Testis (tissue), 2 donors: ENCODE measurements at regions not wholly inside any gene's neighbourhood (a gene's known extent, or its start where the extent isn't known, plus 50 kb on each side); places are given as distances from the start of the nearest gene placed in this dataset.

ENCODE experiments used
- DNase-seq: peaks from one replicate; pipeline ENCODE4 v3.0.0-alpha.2; 2019
- H3K27ac ChIP-seq, 2 donors: fragments of 200-600 bp; sonication (generic); one replicate each; pipeline ENCODE4 v1.5.1; 2019
- H3K27me3 ChIP-seq: fragments of 200-600 bp; sonication (generic); one replicate; pipeline ENCODE4 v1.5.1; 2019
- H3K36me3 ChIP-seq: fragments of 200-600 bp; sonication (generic); one replicate; pipeline ENCODE4 v1.5.1; 2017; ENCODE audit warnings: low read depth; ENCODE audit errors: missing control alignments
- H3K4me1 ChIP-seq: fragments of 200-600 bp; sonication (generic); one replicate; pipeline ENCODE4 v1.5.1; 2019
- H3K4me3 ChIP-seq, 2 donors: fragments of 200-600 bp; sonication (generic); one replicate each; pipeline ENCODE4 v1.5.1; 2017 to 2019
- H3K9me3 ChIP-seq: fragments of 200-600 bp; sonication (generic); one replicate; pipeline ENCODE4 v1.5.1; 2017
- CTCF ChIP-seq, 3 experiments: fragments of 450-650 bp in 2 of 3; fragments of 200-600 bp in 1 of 3; sonication (generic) in 1 of 3; IDR thresholded peaks; one replicate each; pipeline ENCODE4 v1.5.1; 2016 to 2019; ENCODE audit warnings: antibody characterized with exemption in 3 of 3, mild to moderate bottlenecking in 2 of 3, moderate library complexity in 1 of 3
- POLR2A ChIP-seq: fragments of 450-650 bp; IDR thresholded peaks from one replicate; pipeline ENCODE4 v1.6.1; 2017; ENCODE audit warnings: antibody characterized with exemption, mild to moderate bottlenecking, moderate library complexity
- WGBS, 2 donors: methylation state at CpG; one replicate each; pipeline ENCODE4 v1.1.5; 2018; 5-methylcytosine and 5-hydroxymethylcytosine counted together
- intact Hi-C: fragments of 100-400 bp; cut with DNase I; formaldehyde crosslinking; loops from one replicate; pipeline ENCODE4 v1.15.1; 2023; ENCODE audit warnings: low total_unique reads

- intact Hi-C loops = no loop called here
- Histone ChIP-seq H3K4me3 (no peak overlapping the region), H3K4me1 (no peaks in the 10 kb centered on the region), H3K27me3 (no peaks in the 10 kb centered on the region), H3K27ac (no peak overlapping the region), H3K36me3 (no peaks in the 10 kb centered on the region), H3K9me3 (no peaks in the 10 kb centered on the region)
- no peak for DNase-seq
- no peak for TF ChIP-seq POLR2A
- no peak for TF ChIP-seq CTCF (IDR thresholded peaks at IDR 0.05)
- 84 to 87% methylated on average over 2 of the region's 2 CpGs for WGBS, 2 donors
Measured at GRCh38 chr7:49717547-49717946, 55.9 kb upstream of the VWC2 start.

GRCh38 chr7:49718760-49719159, 54.7 kb upstream of the VWC2 start:
- TF ChIP-seq CTCF (IDR thresholded peaks at IDR 0.05) (no peak), POLR2A (no peak)
- 63 to 77% methylated on average over 4 of the region's 4 CpGs for WGBS, 2 donors
- H3K9me3 ChIP-seq = no peaks in the 10 kb centered on the region
- H3K4me3 ChIP-seq = no peak overlapping the region
- intact Hi-C loops = no loop called here
- H3K27ac ChIP-seq = no peak overlapping the region
- DNase-seq = no peak
- H3K4me1 ChIP-seq = no peaks in the 10 kb centered on the region
- no peaks in the 10 kb centered on the region for H3K36me3 ChIP-seq
- H3K27me3 ChIP-seq = no peaks in the 10 kb centered on the region

GRCh38 chr7:49721441-49721840, 52.0 kb upstream of the VWC2 start:
- no peak overlapping the region for H3K4me3 ChIP-seq
- TF ChIP-seq CTCF (IDR thresholded peaks at IDR 0.05) (no peak), POLR2A (no peak)
- no peaks in the 10 kb centered on the region for H3K4me1 ChIP-seq
- no peak overlapping the region for H3K27ac ChIP-seq
- H3K27me3 ChIP-seq = no peaks in the 10 kb centered on the region
- intact Hi-C loops = no loop called here
- no peaks in the 10 kb centered on the region for H3K9me3 ChIP-seq
- DNase-seq = no peak
- H3K36me3 ChIP-seq = no peaks in the 10 kb centered on the region
- 84 to 89% methylated on average over 3 to 4 of the region's 4 CpGs for WGBS, 2 donors
